HepG2 (cell line): ENCODE measurements at regions not wholly inside any gene's neighbourhood (a gene's known extent, or its start where the extent isn't known, plus 50 kb on each side); places are given as distances from the start of the nearest gene placed in this dataset.

ENCODE experiments used
- ATAC-seq: fragments of 200-7000 bp; cut with Tn5 transposase; 3 replicates; pipeline ENCODE4 v1.9.1; 2020; ENCODE audit warnings: mild to moderate bottlenecking, moderate library complexity
- BruUV-seq: library from RNA; stranded (reverse); fragments of 400-500 nt; replicated peaks from 2 replicates; lab custom pipeline; 2021; lab: Mats Ljungman, UMichigan
- CTCF ChIA-PET: fragments of 300-600 bp; formaldehyde crosslinking; extraction: SDS; loops from one replicate; lab custom pipeline; 2021; ENCODE audit warnings: low total read pairs, inconsistent platforms, low intra/inter-chr PET ratio; lab: Yijun Ruan, JAX
- POLR2A ChIA-PET: fragments of 350-600 bp; sonication (Branson Sonifier 250); formaldehyde crosslinking; loops from one replicate; lab custom pipeline; 2020; ENCODE audit warnings: antibody characterized with exemption, inconsistent platforms; lab: Yijun Ruan, JAX
- DNase-seq: peaks from one replicate; pipeline ENCODE4 v3.0.0-alpha.2; 2015; ENCODE audit warnings: low spot score
- FAIRE-seq: peaks from 3 replicates; lab custom pipeline; 2011; peaks lifted over from hg19 to GRCh38; lab: Jason Lieb, UNC
- H2AFZ ChIP-seq: one replicate; pipeline ENCODE4 v1.6.1; 2011; ENCODE audit warnings: low read length, inconsistent platforms
- H3K27ac ChIP-seq: fragments of 300-600 bp; 3 replicates; pipeline ENCODE4 v1.8.0; 2011; ENCODE audit warnings: mixed run types, mild to moderate bottlenecking, mixed read lengths, low read length, inconsistent platforms; ENCODE audit not compliant: insufficient read depth; ENCODE audit errors: extremely low read length
- H3K27me3 ChIP-seq, 2 experiments: fragments of 200-600 bp in 1 of 2; 2 replicates in 1 of 2; 3 replicates in 1 of 2; pipeline versions ENCODE4 v1.6.0 to v1.8.0; 2011; ENCODE audit warnings: low read length in 2 of 2, mild to moderate bottlenecking in 2 of 2, moderate library complexity in 2 of 2, inconsistent platforms in 1 of 2; ENCODE audit not compliant: insufficient read depth in 2 of 2, control insufficient read depth in 1 of 2
- H3K36me3 ChIP-seq, 2 experiments: fragments of 200-600 bp in 1 of 2; replicated peaks in 1 of 2; 2 replicates in 1 of 2; 3 replicates in 1 of 2; pipeline versions ENCODE4 v1.5.1 to v1.8.0; 2011; ENCODE audit warnings: low read length in 2 of 2, inconsistent platforms in 1 of 2; ENCODE audit not compliant: insufficient read depth in 2 of 2, control insufficient read depth in 1 of 2
- H3K4me1 ChIP-seq: 2 replicates; pipeline ENCODE4 v1.5.1; 2012; ENCODE audit warnings: low read length, inconsistent platforms; ENCODE audit not compliant: insufficient read depth
- H3K4me2 ChIP-seq: 2 replicates; pipeline ENCODE4 v1.6.0; 2011; ENCODE audit warnings: low read depth, low read length, inconsistent platforms
- H3K4me3 ChIP-seq, 3 experiments: fragments of 200-600 bp in 1 of 3; sonication (generic), shearing (Covaris generic) in 1 of 3; replicated peaks in 1 of 3; 2 replicates each; pipeline ENCODE4 v1.5.1; 2011 to 2016; ENCODE audit warnings: low read length in 3 of 3, inconsistent platforms in 2 of 3, low read depth in 2 of 3, mild to moderate bottlenecking in 2 of 3, control low read depth in 1 of 3, mixed read lengths in 1 of 3; ENCODE audit not compliant: insufficient read depth in 1 of 3
- H3K79me2 ChIP-seq: one replicate; pipeline ENCODE4 v1.6.1; 2011; ENCODE audit warnings: low read length, inconsistent platforms; ENCODE audit not compliant: insufficient read depth
- H3K9ac ChIP-seq: 2 replicates; pipeline ENCODE4 v1.6.0; 2011; ENCODE audit warnings: mild to moderate bottlenecking, low read depth, low read length, inconsistent platforms; ENCODE audit not compliant: insufficient read depth
- H3K9me3 ChIP-seq: 2 replicates; pipeline ENCODE4 v1.5.1; 2012; ENCODE audit warnings: mild to moderate bottlenecking, low read length
- H4K20me1 ChIP-seq: 2 replicates; pipeline ENCODE4 v1.6.0; 2011; ENCODE audit warnings: inconsistent platforms, mild to moderate bottlenecking, low read length, moderate library complexity; ENCODE audit not compliant: insufficient read depth
- CBFB ChIP-seq: sonication (generic); formaldehyde crosslinking; IDR thresholded peaks from 2 replicates; pipeline ENCODE4 v1.4.0; 2020; ENCODE audit warnings: missing genetic modification reagents
- CCDC6 ChIP-seq: sonication (generic); formaldehyde crosslinking; IDR thresholded peaks from 2 replicates; pipeline ENCODE4 v1.8.1; 2022; ENCODE audit warnings: mild to moderate bottlenecking, missing genetic modification reagents, moderate library complexity
- DNMT3B ChIP-seq: conservative IDR thresholded peaks from 2 replicates; pipeline ENCODE4 v1.6.1; 2016; ENCODE audit warnings: missing biosample characterization, control low read depth
- E2F1 ChIP-seq: sonication (generic); formaldehyde crosslinking; IDR thresholded peaks from 2 replicates; pipeline ENCODE4 v1.5.0; 2020; ENCODE audit warnings: missing genetic modification reagents
- MEIS2 ChIP-seq: sonication (generic); formaldehyde crosslinking; IDR thresholded peaks from 2 replicates; pipeline ENCODE4 v1.9.0; 2021; ENCODE audit warnings: mild to moderate bottlenecking, missing genetic modification reagents
- NFKB2 ChIP-seq: sonication (generic); formaldehyde crosslinking; IDR thresholded peaks from 2 replicates; pipeline ENCODE4 v1.4.0; 2020; ENCODE audit warnings: missing genetic modification reagents, borderline replicate concordance
- RBFOX2 ChIP-seq: fragments of 200-400 bp; formaldehyde crosslinking; IDR thresholded peaks from 2 replicates; pipeline ENCODE4 v1.6.1; 2017; ENCODE audit warnings: low read depth, mild to moderate bottlenecking, low read length
- RFX1 ChIP-seq: fragments of 450-650 bp; IDR thresholded peaks from 2 replicates; pipeline ENCODE4 v1.6.1; 2017
- SRSF4 ChIP-seq: fragments of 200-400 bp; formaldehyde crosslinking; IDR thresholded peaks from one replicate; pipeline ENCODE4 v1.6.1; 2018; ENCODE audit warnings: mild to moderate bottlenecking, low read depth, low read length, moderate library complexity; ENCODE audit not compliant: poor library complexity, severe bottlenecking
- TBX3 ChIP-seq: fragments of 450-650 bp; IDR thresholded peaks from 2 replicates; pipeline ENCODE4 v1.6.1; 2017; ENCODE audit warnings: antibody characterized with exemption, mild to moderate bottlenecking, inconsistent platforms, borderline replicate concordance
- ZBTB3 ChIP-seq: sonication (generic); formaldehyde crosslinking; IDR thresholded peaks from 2 replicates; pipeline ENCODE4 v1.4.0; 2020; ENCODE audit warnings: low read depth, mild to moderate bottlenecking, moderate library complexity, missing genetic modification reagents, borderline replicate concordance
- ZBTB7B ChIP-seq: sonication (generic); formaldehyde crosslinking; IDR thresholded peaks from 2 replicates; pipeline ENCODE4 v1.4.0; 2020; ENCODE audit warnings: missing genetic modification reagents
- ZNF10 ChIP-seq: sonication (generic); formaldehyde crosslinking; IDR thresholded peaks from 2 replicates; pipeline ENCODE4 v1.4.0; 2020; ENCODE audit warnings: mild to moderate bottlenecking, low read depth, missing genetic modification reagents, borderline replicate concordance
- ZNF292 ChIP-seq: sonication (generic); formaldehyde crosslinking; IDR thresholded peaks from 2 replicates; pipeline ENCODE4 v1.8.1; 2022; ENCODE audit warnings: mild to moderate bottlenecking, low read depth, missing genetic modification reagents, borderline replicate concordance
- ZNF382 ChIP-seq: sonication (generic); formaldehyde crosslinking; IDR thresholded peaks from 2 replicates; pipeline ENCODE4 v1.5.0; 2020; ENCODE audit warnings: missing genetic modification reagents, mild to moderate bottlenecking, borderline replicate concordance
- ZNF543 ChIP-seq: sonication (generic); formaldehyde crosslinking; IDR thresholded peaks from 2 replicates; pipeline ENCODE4 v1.4.0; 2020; ENCODE audit warnings: mild to moderate bottlenecking, missing genetic modification reagents
- ZNF878 ChIP-seq: sonication (generic); formaldehyde crosslinking; IDR thresholded peaks from 2 replicates; pipeline ENCODE4 v1.8.1; 2023; ENCODE audit warnings: mild to moderate bottlenecking, missing genetic modification reagents, moderate library complexity
- WGBS: methylation state at CpG from one replicate; pipeline ENCODE4 v1.1.6; 2017; ENCODE audit warnings: low lambda C conversion rate; 5-methylcytosine and 5-hydroxymethylcytosine counted together
- in situ Hi-C: cut with HindIII; loops from 2 replicates; pipeline ENCODE4 v1.10.0; 2017; ENCODE audit warnings: low pct_unique_long_range_greater_than_20kb; ENCODE audit not compliant: extremely low pct_ligation_motif_present
- intact Hi-C: fragments of 100-400 bp; cut with micrococcal nuclease; formaldehyde crosslinking; loops from one replicate; pipeline ENCODE4 v1.10.0; 2022; ENCODE audit not compliant: unreplicated experiment
- TF ChIP-seq, protein P1 (sequence below): sonication (generic); formaldehyde crosslinking; IDR thresholded peaks from 2 replicates; pipeline ENCODE4 v1.8.0; 2022; ENCODE audit warnings: missing genetic modification reagents, low read depth, mild to moderate bottlenecking, borderline replicate concordance
- TF ChIP-seq, protein P2 (sequence below): sonication (generic); formaldehyde crosslinking; IDR thresholded peaks from 2 replicates; pipeline ENCODE4 v1.4.0; 2020; ENCODE audit warnings: missing genetic modification reagents, mild to moderate bottlenecking, borderline replicate concordance
- TF ChIP-seq, protein P3 (sequence below): sonication (generic); formaldehyde crosslinking; IDR thresholded peaks from 2 replicates; pipeline ENCODE4 v1.5.0; 2020; ENCODE audit warnings: missing genetic modification reagents

GRCh38 chr2:144621266-144621665 is 101.3 kb upstream of the ZEB2 start:
- FAIRE-seq (no peak), DNase-seq (no peak), ATAC-seq (no peak)
- CTCF ChIA-PET, result no interaction called here
- Histone ChIP-seq H3K79me2 (no peaks in the 10 kb centered on the region), H4K20me1 (no peaks in the 10 kb centered on the region), H3K9ac (no peak overlapping the region), H3K4me3 (no peak overlapping the region), H3K27me3 (no peaks in the 10 kb centered on the region), H2AFZ (no peak overlapping the region), H3K9me3 (no peaks in the 10 kb centered on the region), H3K4me1 (no peaks in the 10 kb centered on the region), H3K36me3 (no peaks in the 10 kb centered on the region), H3K27ac (no peak overlapping the region), H3K4me2 (no peak overlapping the region)
- BruUV-seq, result no TSS peak
- POLR2A ChIA-PET, result no interaction called here
- TF ChIP-seq TBX3, result no peak
- no peak for TF ChIP-seq NFKB2 (CRISPR knock-in tag)
- TF ChIP-seq, protein P1, sequence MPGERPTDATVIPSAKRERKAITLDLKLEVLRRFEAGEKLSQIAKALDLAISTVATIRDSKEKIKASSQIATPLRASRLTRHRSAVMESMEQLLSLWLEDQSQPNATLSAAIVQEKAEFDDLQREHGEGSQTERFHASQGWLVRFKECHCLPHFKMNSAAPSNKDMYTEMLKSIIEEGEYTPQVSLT (CRISPR knock-in tag), result no peak
- TF ChIP-seq ZNF543 (CRISPR knock-in tag), result no peak
- TF ChIP-seq ZNF292 (CRISPR knock-in tag), result no peak
- no peak for TF ChIP-seq RFX1
- no peak for TF ChIP-seq ZNF878 (CRISPR knock-in tag)
- no peak for TF ChIP-seq ZNF382 (CRISPR knock-in tag)
- no peak for TF ChIP-seq MEIS2
- no peak for TF ChIP-seq ZBTB3 (CRISPR knock-in tag)
- no peak for TF ChIP-seq DNMT3B (CRISPR knock-in tag)
- TF ChIP-seq, protein P2, sequence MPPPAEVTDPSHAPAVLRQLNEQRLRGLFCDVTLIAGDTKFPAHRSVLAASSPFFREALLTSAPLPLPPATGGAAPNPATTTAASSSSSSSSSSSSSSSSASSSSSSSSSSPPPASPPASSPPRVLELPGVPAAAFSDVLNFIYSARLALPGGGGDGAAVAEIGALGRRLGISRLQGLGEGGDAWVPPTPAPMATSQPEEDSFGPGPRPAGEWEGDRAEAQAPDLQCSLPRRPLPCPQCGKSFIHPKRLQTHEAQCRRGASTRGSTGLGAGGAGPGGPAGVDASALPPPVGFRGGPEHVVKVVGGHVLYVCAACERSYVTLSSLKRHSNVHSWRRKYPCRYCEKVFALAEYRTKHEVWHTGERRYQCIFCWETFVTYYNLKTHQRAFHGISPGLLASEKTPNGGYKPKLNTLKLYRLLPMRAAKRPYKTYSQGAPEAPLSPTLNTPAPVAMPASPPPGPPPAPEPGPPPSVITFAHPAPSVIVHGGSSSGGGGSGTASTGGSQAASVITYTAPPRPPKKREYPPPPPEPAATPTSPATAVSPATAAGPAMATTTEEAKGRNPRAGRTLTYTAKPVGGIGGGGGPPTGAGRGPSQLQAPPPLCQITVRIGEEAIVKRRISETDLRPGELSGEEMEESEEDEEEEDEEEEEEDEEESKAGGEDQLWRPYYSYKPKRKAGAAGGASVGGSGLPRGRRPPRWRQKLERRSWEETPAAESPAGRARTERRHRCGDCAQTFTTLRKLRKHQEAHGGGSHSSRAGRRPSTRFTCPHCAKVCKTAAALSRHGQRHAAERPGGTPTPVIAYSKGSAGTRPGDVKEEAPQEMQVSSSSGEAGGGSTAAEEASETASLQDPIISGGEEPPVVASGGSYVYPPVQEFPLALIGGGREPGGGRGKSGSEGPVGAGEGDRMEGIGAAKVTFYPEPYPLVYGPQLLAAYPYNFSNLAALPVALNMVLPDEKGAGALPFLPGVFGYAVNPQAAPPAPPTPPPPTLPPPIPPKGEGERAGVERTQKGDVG (CRISPR knock-in tag), result no peak
- no peak for TF ChIP-seq RBFOX2
- no peak for TF ChIP-seq CCDC6 (CRISPR knock-in tag)
- no peak for TF ChIP-seq SRSF4
- no peak for TF ChIP-seq CBFB (CRISPR knock-in tag)
- TF ChIP-seq, protein P3, sequence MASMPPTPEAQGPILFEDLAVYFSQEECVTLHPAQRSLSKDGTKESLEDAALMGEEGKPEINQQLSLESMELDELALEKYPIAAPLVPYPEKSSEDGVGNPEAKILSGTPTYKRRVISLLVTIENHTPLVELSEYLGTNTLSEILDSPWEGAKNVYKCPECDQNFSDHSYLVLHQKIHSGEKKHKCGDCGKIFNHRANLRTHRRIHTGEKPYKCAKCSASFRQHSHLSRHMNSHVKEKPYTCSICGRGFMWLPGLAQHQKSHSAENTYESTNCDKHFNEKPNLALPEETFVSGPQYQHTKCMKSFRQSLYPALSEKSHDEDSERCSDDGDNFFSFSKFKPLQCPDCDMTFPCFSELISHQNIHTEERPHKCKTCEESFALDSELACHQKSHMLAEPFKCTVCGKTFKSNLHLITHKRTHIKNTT (CRISPR knock-in tag), result no peak
- no peak for TF ChIP-seq ZNF10
- TF ChIP-seq E2F1 (CRISPR knock-in tag), result no peak
- no peak for TF ChIP-seq ZBTB7B (CRISPR knock-in tag)
- intact Hi-C loops, result no loop called here
- in situ Hi-C loops, result no loop called here
- WGBS, result 4% methylated on average over 3 of the region's 3 CpGs
